ENCODE measurements at regions not wholly inside any gene's neighbourhood (a gene's known extent, or its start where the extent isn't known, plus 50 kb on each side); places are given as distances from the start of the nearest gene placed in this dataset.

GRCh38 chr12:86526060-86526595 lies 269.9 kb upstream of the MGAT4C start:
- TF ChIP-seq HDGF (IDR thresholded peaks at IDR 0.05; ENCODE audit: borderline replicate concordance): no peak
- no peak for TF ChIP-seq TARDBP (IDR thresholded peaks at IDR 0.05)
- TF ChIP-seq FOXK2 (IDR thresholded peaks at IDR 0.05): no peak
- no peak for TF ChIP-seq FOXM1 (IDR thresholded peaks at IDR 0.05; ENCODE audit: borderline replicate concordance)
- TF ChIP-seq BHLHE40 (IDR thresholded peaks at IDR 0.05; ENCODE audit: borderline replicate concordance): no peak
- TF ChIP-seq ELF4 (IDR thresholded peaks at IDR 0.05): no peak
- TF ChIP-seq FOXA1 (IDR thresholded peaks at IDR 0.05): no peak
- TF ChIP-seq LEF1 (IDR thresholded peaks at IDR 0.05; ENCODE audit: borderline replicate concordance): no peak
- TF ChIP-seq ARNT (IDR thresholded peaks at IDR 0.05): no peak

All from HEK293T (cell line).